Chondrocyte (in vitro differentiated cells): ENCODE measurements at regions not wholly inside any gene's neighbourhood (a gene's known extent, or its start where the extent isn't known, plus 50 kb on each side); places are given as distances from the start of the nearest gene placed in this dataset.

ENCODE experiments used
- DNase-seq: peaks from one replicate; pipeline ENCODE4 v3.0.0; 2021; ENCODE audit warnings: mixed read lengths, low spot score
- H3K27ac Mint-ChIP-seq: one replicate; pipeline ENCODE4 v1.8.0; 2021; ENCODE audit warnings: mild to moderate bottlenecking, moderate library complexity, mixed read lengths; ENCODE audit not compliant: unreplicated experiment
- H3K27me3 Mint-ChIP-seq: 2 replicates; pipeline ENCODE4 v1.8.0; 2021; ENCODE audit warnings: low read depth, mixed read lengths
- H3K36me3 Mint-ChIP-seq: 2 replicates; pipeline ENCODE4 v1.8.0; 2021; ENCODE audit warnings: low read depth, mixed read lengths
- H3K4me1 Mint-ChIP-seq: 2 replicates; pipeline ENCODE4 v1.8.0; 2021; ENCODE audit warnings: low read depth, mild to moderate bottlenecking, mixed read lengths
- H3K4me3 Mint-ChIP-seq: one replicate; pipeline ENCODE4 v1.8.0; 2021; ENCODE audit warnings: mild to moderate bottlenecking, moderate library complexity, mixed read lengths; ENCODE audit not compliant: unreplicated experiment
- H3K9me3 Mint-ChIP-seq: 2 replicates; pipeline ENCODE4 v1.8.0; 2021; ENCODE audit warnings: low read depth, mixed read lengths
- TF ChIP-seq, protein P1 (sequence below): fragments of 200-600 bp; sonication (generic); IDR thresholded peaks from 2 replicates; pipeline ENCODE4 v1.5.0; 2021; ENCODE audit warnings: antibody characterized with exemption, mild to moderate bottlenecking, moderate library complexity

DNA sequence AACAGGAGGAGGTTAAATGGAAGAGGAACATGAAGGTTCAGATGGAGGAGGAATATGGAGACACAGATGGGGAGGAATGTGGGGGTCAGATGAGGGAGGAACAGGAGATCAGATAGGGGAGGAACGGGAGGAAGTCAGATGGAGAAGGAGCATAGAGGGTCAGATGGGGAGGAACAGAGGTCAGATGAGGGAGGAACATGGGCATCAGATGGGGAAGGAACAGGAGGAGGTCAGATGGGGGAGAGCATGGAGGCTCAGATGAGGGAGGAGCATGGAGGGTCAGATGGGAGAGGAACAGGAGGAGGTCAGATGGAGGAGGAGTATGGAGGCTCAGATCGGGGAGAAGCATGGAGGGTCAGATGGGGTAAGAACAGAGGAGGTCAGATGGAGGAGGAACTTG, 290.6 kb downstream of the BMP7 start:
- Mint-ChIP-seq H3K9me3 (no peaks in the 10 kb centered on the region), H3K27ac (no peak overlapping the region), H3K4me1 (peaks cover 5% of the 10 kb centered on the region), H3K27me3 (peaks cover 11% of the 10 kb centered on the region), H3K36me3 (peaks cover 3% of the 10 kb centered on the region), H3K4me3 (no peak overlapping the region)
- no peak for DNase-seq
- TF ChIP-seq, protein P1, sequence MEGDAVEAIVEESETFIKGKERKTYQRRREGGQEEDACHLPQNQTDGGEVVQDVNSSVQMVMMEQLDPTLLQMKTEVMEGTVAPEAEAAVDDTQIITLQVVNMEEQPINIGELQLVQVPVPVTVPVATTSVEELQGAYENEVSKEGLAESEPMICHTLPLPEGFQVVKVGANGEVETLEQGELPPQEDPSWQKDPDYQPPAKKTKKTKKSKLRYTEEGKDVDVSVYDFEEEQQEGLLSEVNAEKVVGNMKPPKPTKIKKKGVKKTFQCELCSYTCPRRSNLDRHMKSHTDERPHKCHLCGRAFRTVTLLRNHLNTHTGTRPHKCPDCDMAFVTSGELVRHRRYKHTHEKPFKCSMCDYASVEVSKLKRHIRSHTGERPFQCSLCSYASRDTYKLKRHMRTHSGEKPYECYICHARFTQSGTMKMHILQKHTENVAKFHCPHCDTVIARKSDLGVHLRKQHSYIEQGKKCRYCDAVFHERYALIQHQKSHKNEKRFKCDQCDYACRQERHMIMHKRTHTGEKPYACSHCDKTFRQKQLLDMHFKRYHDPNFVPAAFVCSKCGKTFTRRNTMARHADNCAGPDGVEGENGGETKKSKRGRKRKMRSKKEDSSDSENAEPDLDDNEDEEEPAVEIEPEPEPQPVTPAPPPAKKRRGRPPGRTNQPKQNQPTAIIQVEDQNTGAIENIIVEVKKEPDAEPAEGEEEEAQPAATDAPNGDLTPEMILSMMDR, result no peak

DNA sequence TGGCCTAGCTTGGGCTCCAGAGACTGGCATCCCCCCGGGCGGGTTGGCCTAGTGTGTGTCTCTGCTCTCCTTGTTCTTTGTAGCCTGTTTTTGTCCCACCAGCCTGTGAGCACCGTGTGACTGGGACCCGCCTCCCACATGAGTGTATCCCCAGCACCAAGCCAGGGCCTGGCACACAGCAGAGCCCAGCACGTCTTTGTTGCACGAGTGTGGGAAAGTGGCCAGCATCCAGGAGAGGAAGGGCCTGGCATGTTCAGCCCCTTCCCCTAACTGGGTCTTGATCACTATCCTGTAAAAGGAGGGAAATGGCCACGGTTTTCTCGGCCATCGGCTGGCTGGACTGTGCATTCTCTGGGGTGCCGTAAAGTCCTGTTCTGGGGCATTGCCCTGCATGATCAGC, 290.1 kb downstream of the BMP7 start:
- TF ChIP-seq, protein P1, result no peak
- Mint-ChIP-seq H3K4me3 (no peak overlapping the region), H3K4me1 (peaks cover 5% of the 10 kb centered on the region), H3K27ac (no peak overlapping the region), H3K9me3 (no peaks in the 10 kb centered on the region), H3K36me3 (peaks cover 3% of the 10 kb centered on the region), H3K27me3 (peaks cover 8% of the 10 kb centered on the region)
- no peak for DNase-seq

DNA sequence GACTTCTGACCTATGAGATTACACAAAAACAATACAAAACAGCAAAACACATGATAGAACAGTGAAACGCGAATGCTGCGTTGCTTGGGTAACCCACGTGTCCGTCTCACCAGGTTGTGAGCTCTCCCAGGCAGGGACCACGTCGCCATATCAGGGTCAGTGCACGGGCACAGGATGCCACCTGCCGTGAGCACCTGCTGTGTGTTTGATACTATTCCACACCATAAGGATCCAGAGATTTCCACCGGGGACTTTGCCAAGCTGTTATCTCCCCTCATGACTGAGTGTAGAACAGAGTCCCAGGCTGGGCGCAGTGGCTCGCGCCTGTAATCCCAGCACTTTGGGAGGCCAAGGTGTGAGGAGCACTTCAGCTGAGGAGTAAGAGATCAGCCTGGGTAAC, 288.0 kb downstream of the BMP7 start:
- peaks cover 5% of the 10 kb centered on the region for H3K4me1 Mint-ChIP-seq
- peaks cover 8% of the 10 kb centered on the region for H3K27me3 Mint-ChIP-seq
- no peak overlapping the region for H3K27ac Mint-ChIP-seq
- DNase-seq, result no peak
- H3K4me3 Mint-ChIP-seq, result no peak overlapping the region
- peaks cover 3% of the 10 kb centered on the region for H3K36me3 Mint-ChIP-seq
- TF ChIP-seq, protein P1, result no peak
- H3K9me3 Mint-ChIP-seq, result no peaks in the 10 kb centered on the region

DNA sequence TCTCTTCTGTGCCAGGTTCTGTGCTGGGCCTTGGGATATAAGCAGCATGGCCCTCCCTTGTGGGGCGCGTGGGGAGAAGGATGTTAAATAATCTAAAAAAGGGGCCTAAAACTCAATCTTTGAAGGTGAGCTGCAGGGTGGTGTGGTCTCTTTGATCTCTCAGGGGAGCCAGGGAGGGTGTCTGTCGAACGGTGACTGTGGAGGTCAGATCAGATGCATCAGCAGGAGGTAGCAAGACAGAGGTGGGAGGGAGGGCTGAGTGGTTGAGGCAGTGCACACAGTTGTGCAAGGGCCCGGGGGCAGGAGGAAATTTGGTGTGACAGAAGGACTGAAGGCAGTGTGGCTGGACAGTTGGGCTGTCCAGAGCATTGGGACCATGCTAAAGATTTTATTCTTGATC, 287.3 kb downstream of the BMP7 start:
- no peak for DNase-seq
- TF ChIP-seq, protein P1, result no peak
- Mint-ChIP-seq H3K4me1 (peaks cover 5% of the 10 kb centered on the region), H3K9me3 (peaks cover 6% of the 10 kb centered on the region), H3K4me3 (no peak overlapping the region), H3K27ac (no peak overlapping the region), H3K36me3 (peaks cover 3% of the 10 kb centered on the region), H3K27me3 (peaks cover 8% of the 10 kb centered on the region)

DNA sequence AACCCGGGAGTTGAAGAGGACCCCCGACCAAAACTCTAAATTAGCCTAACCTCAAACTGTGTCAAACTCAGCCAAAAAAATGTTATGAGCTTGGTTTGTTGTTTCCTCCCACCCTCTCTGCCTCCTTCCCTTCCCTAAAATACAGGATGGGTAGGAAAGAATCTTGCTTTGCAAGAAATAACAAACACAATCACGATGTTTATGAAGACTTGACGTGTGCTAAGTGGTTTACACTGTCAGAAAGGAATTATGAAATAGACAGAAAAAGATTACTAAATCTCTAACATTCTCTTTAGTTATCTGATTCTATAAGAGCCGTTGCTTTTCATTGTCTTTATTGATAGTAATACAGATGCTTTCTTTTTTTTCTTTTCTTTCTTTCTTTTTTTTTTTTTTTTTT, 285.1 kb downstream of the BMP7 start:
- no peaks in the 10 kb centered on the region for H3K27me3 Mint-ChIP-seq
- no peak overlapping the region for H3K4me3 Mint-ChIP-seq
- TF ChIP-seq, protein P1, result no peak
- H3K9me3 Mint-ChIP-seq, result peaks cover 25% of the 10 kb centered on the region
- no peaks in the 10 kb centered on the region for H3K4me1 Mint-ChIP-seq
- DNase-seq, result no peak
- peaks cover 5% of the 10 kb centered on the region for H3K36me3 Mint-ChIP-seq
- no peak overlapping the region for H3K27ac Mint-ChIP-seq
